ENCODE measurements at regions not wholly inside any gene's neighbourhood (a gene's known extent, or its start where the extent isn't known, plus 50 kb on each side); places are given as distances from the start of the nearest gene placed in this dataset.

DNA sequence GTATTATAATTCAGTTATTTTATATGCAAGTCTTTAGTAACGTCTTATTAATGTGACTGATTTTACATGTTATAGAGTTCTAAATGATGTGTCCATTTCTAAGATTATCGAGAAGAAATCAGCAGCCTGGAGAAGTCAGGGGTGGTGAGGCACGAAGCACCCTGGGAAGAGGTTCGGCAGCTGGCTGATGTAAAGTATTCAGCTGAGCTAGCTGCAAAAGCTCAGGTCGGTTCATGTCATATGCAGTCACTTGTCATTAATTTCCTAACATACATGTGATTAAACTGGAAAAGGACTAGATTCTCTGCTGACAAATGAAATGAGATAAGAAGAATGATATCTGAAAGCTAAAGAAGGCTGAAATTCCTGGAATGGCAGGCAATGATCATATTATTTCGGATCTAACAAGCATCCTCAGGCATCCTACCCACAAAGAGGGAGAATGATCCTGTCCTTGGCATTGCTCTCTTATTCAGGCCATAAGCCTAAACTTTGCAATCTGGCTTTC, 383.0 kb upstream of the SLITRK1 start:
- H3K27me3 ChIP-seq (ENCODE audit: insufficient read depth, low read length): no peaks in the 10 kb centered on the region
- H3K9me2 ChIP-seq (ENCODE audit: insufficient read depth): no peaks in the 10 kb centered on the region
- TF ChIP-seq FOSL1 (IDR thresholded peaks at IDR 0.05; ENCODE audit: low read depth) (no peak), SIN3A (IDR thresholded peaks at IDR 0.05; ENCODE audit: low read depth) (no peak), SRF (IDR thresholded peaks at IDR 0.05; ENCODE audit: low read depth) (no peak), SP1 (IDR thresholded peaks at IDR 0.05; ENCODE audit: low read depth) (no peak), CEBPB (IDR thresholded peaks at IDR 0.05; ENCODE audit: low read depth) (no peak), YY1 (IDR thresholded peaks at IDR 0.05; ENCODE audit: extremely low read depth, insufficient replicate concordance, low read depth, low read length) (no peak), ZNF274 (IDR thresholded peaks at IDR 0.05; ENCODE audit: low read depth, low read length) (no peak), POLR2A (IDR thresholded peaks at IDR 0.05; ENCODE audit: borderline replicate concordance, extremely low read depth, insufficient read depth, insufficient read length) (no peak), POLR2AphosphoS5 (IDR thresholded peaks at IDR 0.05; ENCODE audit: low read depth, low read length) (no peak), RAD21 (IDR thresholded peaks at IDR 0.05; ENCODE audit: low read depth) (no peak)
- TF ChIP-seq, protein P1, sequence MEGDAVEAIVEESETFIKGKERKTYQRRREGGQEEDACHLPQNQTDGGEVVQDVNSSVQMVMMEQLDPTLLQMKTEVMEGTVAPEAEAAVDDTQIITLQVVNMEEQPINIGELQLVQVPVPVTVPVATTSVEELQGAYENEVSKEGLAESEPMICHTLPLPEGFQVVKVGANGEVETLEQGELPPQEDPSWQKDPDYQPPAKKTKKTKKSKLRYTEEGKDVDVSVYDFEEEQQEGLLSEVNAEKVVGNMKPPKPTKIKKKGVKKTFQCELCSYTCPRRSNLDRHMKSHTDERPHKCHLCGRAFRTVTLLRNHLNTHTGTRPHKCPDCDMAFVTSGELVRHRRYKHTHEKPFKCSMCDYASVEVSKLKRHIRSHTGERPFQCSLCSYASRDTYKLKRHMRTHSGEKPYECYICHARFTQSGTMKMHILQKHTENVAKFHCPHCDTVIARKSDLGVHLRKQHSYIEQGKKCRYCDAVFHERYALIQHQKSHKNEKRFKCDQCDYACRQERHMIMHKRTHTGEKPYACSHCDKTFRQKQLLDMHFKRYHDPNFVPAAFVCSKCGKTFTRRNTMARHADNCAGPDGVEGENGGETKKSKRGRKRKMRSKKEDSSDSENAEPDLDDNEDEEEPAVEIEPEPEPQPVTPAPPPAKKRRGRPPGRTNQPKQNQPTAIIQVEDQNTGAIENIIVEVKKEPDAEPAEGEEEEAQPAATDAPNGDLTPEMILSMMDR (IDR thresholded peaks at IDR 0.05 in 2 of 3, conservative IDR thresholded peaks at IDR 0.05 in 1 of 3; ENCODE audit: borderline replicate concordance in 1 of 3, insufficient read depth in 1 of 3, low read depth in 2 of 3, low read length in 2 of 3): no peak
- TF ChIP-seq, protein P2, sequence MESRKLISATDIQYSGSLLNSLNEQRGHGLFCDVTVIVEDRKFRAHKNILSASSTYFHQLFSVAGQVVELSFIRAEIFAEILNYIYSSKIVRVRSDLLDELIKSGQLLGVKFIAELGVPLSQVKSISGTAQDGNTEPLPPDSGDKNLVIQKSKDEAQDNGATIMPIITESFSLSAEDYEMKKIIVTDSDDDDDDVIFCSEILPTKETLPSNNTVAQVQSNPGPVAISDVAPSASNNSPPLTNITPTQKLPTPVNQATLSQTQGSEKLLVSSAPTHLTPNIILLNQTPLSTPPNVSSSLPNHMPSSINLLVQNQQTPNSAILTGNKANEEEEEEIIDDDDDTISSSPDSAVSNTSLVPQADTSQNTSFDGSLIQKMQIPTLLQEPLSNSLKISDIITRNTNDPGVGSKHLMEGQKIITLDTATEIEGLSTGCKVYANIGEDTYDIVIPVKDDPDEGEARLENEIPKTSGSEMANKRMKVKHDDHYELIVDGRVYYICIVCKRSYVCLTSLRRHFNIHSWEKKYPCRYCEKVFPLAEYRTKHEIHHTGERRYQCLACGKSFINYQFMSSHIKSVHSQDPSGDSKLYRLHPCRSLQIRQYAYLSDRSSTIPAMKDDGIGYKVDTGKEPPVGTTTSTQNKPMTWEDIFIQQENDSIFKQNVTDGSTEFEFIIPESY (IDR thresholded peaks at IDR 0.05; ENCODE audit: extremely low read depth, insufficient replicate concordance, low read length): no peak
- ChIA-PET CTCF (no interaction called here), POLR2A (no interaction called here), RAD21 (ENCODE audit: low non-redundant PET in 1 of 2, low total read pairs in 2 of 2, uncharacterized antibody in 2 of 2, unreplicated experiment in 2 of 2) (no interaction called here)
- no peak overlapping the region for H3K4me3 ChIP-seq (replicated peaks in 1 of 2; ENCODE audit: low read depth in 1 of 2, low read length in 2 of 2)
- no peak overlapping the region for H3K27ac ChIP-seq (ENCODE audit: low read depth, low read length)
- ATAC-seq (no peak), DNase-seq (ENCODE audit: low read depth, low spot score) (no peak)
- no peaks in the 10 kb centered on the region for H3K4me1 ChIP-seq (ENCODE audit: control insufficient read depth in 1 of 2, insufficient read depth in 2 of 2, low read length in 2 of 2)
- no peaks in the 10 kb centered on the region for H3K36me3 ChIP-seq (ENCODE audit: control insufficient read depth in 1 of 2, insufficient read depth in 2 of 2, low read length in 2 of 2)
- no peaks in the 10 kb centered on the region for H4K20me1 ChIP-seq (ENCODE audit: insufficient read depth)
- H3K4me2 ChIP-seq (ENCODE audit: low read length): no peak overlapping the region
- no peak overlapping the region for H3K9ac ChIP-seq (ENCODE audit: low read length)
- no peak overlapping the region for H2AFZ ChIP-seq (ENCODE audit: low read depth, low read length, poor library complexity, severe bottlenecking)
- no TSS peak for BruUV-seq (replicated peaks)
- H3K79me2 ChIP-seq (ENCODE audit: insufficient read depth, low read length): no peaks in the 10 kb centered on the region
- no peaks in the 10 kb centered on the region for H3K9me3 ChIP-seq (ENCODE audit: control insufficient read depth in 1 of 2, insufficient read depth in 1 of 2, low read depth in 1 of 2, low read length in 2 of 2)
- intact Hi-C loops (cut with micrococcal nuclease): no loop called here

All from HCT116 (cell line).